WTC11 (cell line): ENCODE measurements at regions not wholly inside any gene's neighbourhood (a gene's known extent, or its start where the extent isn't known, plus 50 kb on each side); places are given as distances from the start of the nearest gene placed in this dataset.

Experiments used
- ATAC-seq: fragments of 200-7000 bp; cut with Tn5 transposase; 2 replicates; pipeline ENCODE4 v1.10.0; 2021; ENCODE audit warnings: mild to moderate bottlenecking, moderate library complexity
- CTCF ChIA-PET: fragments of 300-600 bp; sonication (Branson Sonifier 250); formaldehyde crosslinking; loops from one replicate; lab custom pipeline; 2021; ENCODE audit warnings: antibody characterized with exemption; lab: Charles Lee
- POLR2A ChIA-PET: fragments of 350-600 bp; sonication (Branson Sonifier 250); formaldehyde crosslinking; loops from one replicate; lab custom pipeline; 2021; ENCODE audit warnings: antibody characterized with exemption; lab: Charles Lee
- DNase-seq: peaks from one replicate; pipeline ENCODE4 v3.0.0; 2021; ENCODE audit warnings: low spot score
- H3K27ac Mint-ChIP-seq: 2 replicates; pipeline ENCODE4 v1.8.0; 2021; ENCODE audit warnings: mixed read lengths
- H3K27me3 Mint-ChIP-seq: 2 replicates; pipeline ENCODE4 v1.8.0; 2021; ENCODE audit warnings: low read depth, mild to moderate bottlenecking, moderate library complexity, mixed read lengths
- H3K36me3 Mint-ChIP-seq: 2 replicates; pipeline ENCODE4 v1.8.0; 2021; ENCODE audit warnings: mixed read lengths
- H3K4me1 Mint-ChIP-seq: 2 replicates; pipeline ENCODE4 v1.8.0; 2022; ENCODE audit warnings: mixed read lengths
- H3K4me3 Mint-ChIP-seq: 2 replicates; pipeline ENCODE4 v1.8.0; 2021; ENCODE audit warnings: mild to moderate bottlenecking, moderate library complexity, mixed read lengths
- H3K9me3 Mint-ChIP-seq: 2 replicates; pipeline ENCODE4 v1.8.0; 2021; ENCODE audit warnings: mixed read lengths
- CBFB ChIP-seq: sonication (generic); formaldehyde crosslinking; IDR thresholded peaks from 2 replicates; pipeline ENCODE4 v1.8.1; 2022; ENCODE audit warnings: mild to moderate bottlenecking, low read depth, missing genetic modification reagents
- NR2C2 ChIP-seq: sonication (generic); formaldehyde crosslinking; IDR thresholded peaks from 2 replicates; pipeline ENCODE4 v1.8.0; 2022; ENCODE audit warnings: mild to moderate bottlenecking, missing genetic modification reagents
- OVOL2 ChIP-seq: fragments of 250-450 bp; sonication (Bioruptor Pico); IDR thresholded peaks from 2 replicates; pipeline ENCODE4 v1.9.0; 2021; ENCODE audit warnings: mild to moderate bottlenecking, borderline replicate concordance
- RELA ChIP-seq: sonication (generic); formaldehyde crosslinking; IDR thresholded peaks from 2 replicates; pipeline ENCODE4 v1.8.1; 2022; ENCODE audit warnings: missing genetic modification reagents, mild to moderate bottlenecking, borderline replicate concordance
- SMAD3 ChIP-seq: sonication (generic); formaldehyde crosslinking; IDR thresholded peaks from 2 replicates; pipeline ENCODE4 v1.8.0; 2022; ENCODE audit warnings: missing genetic modification reagents, mild to moderate bottlenecking, borderline replicate concordance
- SOX15 ChIP-seq: fragments of 250-450 bp; sonication (Bioruptor Pico); IDR thresholded peaks from 2 replicates; pipeline ENCODE4 v1.9.0; 2021; ENCODE audit warnings: mild to moderate bottlenecking
- TEAD4 ChIP-seq: sonication (generic); formaldehyde crosslinking; IDR thresholded peaks from 2 replicates; pipeline ENCODE4 v1.8.0; 2022; ENCODE audit warnings: mild to moderate bottlenecking, missing genetic modification reagents
- ZNF219 ChIP-seq: sonication (generic); formaldehyde crosslinking; IDR thresholded peaks from 2 replicates; pipeline ENCODE4 v1.8.0; 2023; ENCODE audit warnings: missing genetic modification reagents, mild to moderate bottlenecking, borderline replicate concordance
- ZNF263 ChIP-seq: sonication (generic); formaldehyde crosslinking; IDR thresholded peaks from 2 replicates; pipeline ENCODE4 v1.8.1; 2022; ENCODE audit warnings: low read depth, mild to moderate bottlenecking, moderate library complexity, missing genetic modification reagents
- ZNF317 ChIP-seq: sonication (generic); formaldehyde crosslinking; IDR thresholded peaks from 2 replicates; pipeline ENCODE4 v1.8.1; 2023; ENCODE audit warnings: low read depth, mild to moderate bottlenecking, moderate library complexity, missing genetic modification reagents, borderline replicate concordance
- TF ChIP-seq, protein P1 (sequence below): sonication (generic); formaldehyde crosslinking; IDR thresholded peaks from 2 replicates; pipeline ENCODE4 v1.8.0; 2023; ENCODE audit warnings: mild to moderate bottlenecking, missing genetic modification reagents
- TF ChIP-seq, protein P2 (sequence below): sonication (generic); formaldehyde crosslinking; IDR thresholded peaks from 2 replicates; pipeline ENCODE4 v1.8.1; 2023; ENCODE audit warnings: mild to moderate bottlenecking, missing genetic modification reagents
- TF ChIP-seq, protein P3 (sequence below): sonication (generic); formaldehyde crosslinking; conservative IDR thresholded peaks from 2 replicates; pipeline ENCODE4 v1.8.1; 2023; ENCODE audit warnings: mild to moderate bottlenecking, low read depth, missing genetic modification reagents, moderate library complexity
- TF ChIP-seq, protein P4 (sequence below): sonication (generic); formaldehyde crosslinking; IDR thresholded peaks from 2 replicates; pipeline ENCODE4 v1.8.0; 2023; ENCODE audit warnings: missing genetic modification reagents
- TF ChIP-seq, protein P5 (sequence below): sonication (generic); formaldehyde crosslinking; IDR thresholded peaks from 2 replicates; pipeline ENCODE4 v1.8.1; 2023; ENCODE audit warnings: mild to moderate bottlenecking, missing genetic modification reagents, borderline replicate concordance
- TF ChIP-seq, protein P6 (sequence below): sonication (generic); formaldehyde crosslinking; IDR thresholded peaks from 2 replicates; pipeline ENCODE4 v1.8.1; 2023; ENCODE audit warnings: mild to moderate bottlenecking, missing genetic modification reagents
- TF ChIP-seq, protein P7 (sequence below): fragments of 250-450 bp; sonication (Bioruptor Pico); IDR thresholded peaks from 2 replicates; pipeline ENCODE4 v1.8.0; 2021; ENCODE audit warnings: mild to moderate bottlenecking
- TF ChIP-seq, protein P8 (sequence below): fragments of 250-450 bp; sonication (Bioruptor Pico); IDR thresholded peaks from 2 replicates; pipeline ENCODE4 v2.1.2; 2022; ENCODE audit warnings: mild to moderate bottlenecking, moderate library complexity

DNA sequence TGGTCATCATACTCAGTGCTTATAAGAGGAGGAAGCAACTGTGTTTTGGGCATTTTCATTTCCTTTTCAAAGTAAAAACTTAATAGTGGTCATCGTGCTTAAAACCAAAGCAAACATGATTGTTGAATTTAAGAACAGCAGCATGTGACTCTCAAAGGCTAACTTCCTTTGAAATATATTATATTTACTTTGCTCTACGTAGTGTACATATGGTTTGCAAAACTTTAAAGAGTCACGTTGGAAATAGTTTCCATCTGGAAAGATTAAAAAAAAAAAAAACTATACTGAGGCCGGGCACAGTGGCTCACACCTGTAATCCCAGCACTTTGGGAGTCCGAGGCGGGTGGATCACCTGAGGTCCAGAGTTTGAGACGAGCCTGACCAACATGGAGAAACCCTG lies 367.9 kb upstream of the BCHE start (continued):
- TF ChIP-seq, protein P1, sequence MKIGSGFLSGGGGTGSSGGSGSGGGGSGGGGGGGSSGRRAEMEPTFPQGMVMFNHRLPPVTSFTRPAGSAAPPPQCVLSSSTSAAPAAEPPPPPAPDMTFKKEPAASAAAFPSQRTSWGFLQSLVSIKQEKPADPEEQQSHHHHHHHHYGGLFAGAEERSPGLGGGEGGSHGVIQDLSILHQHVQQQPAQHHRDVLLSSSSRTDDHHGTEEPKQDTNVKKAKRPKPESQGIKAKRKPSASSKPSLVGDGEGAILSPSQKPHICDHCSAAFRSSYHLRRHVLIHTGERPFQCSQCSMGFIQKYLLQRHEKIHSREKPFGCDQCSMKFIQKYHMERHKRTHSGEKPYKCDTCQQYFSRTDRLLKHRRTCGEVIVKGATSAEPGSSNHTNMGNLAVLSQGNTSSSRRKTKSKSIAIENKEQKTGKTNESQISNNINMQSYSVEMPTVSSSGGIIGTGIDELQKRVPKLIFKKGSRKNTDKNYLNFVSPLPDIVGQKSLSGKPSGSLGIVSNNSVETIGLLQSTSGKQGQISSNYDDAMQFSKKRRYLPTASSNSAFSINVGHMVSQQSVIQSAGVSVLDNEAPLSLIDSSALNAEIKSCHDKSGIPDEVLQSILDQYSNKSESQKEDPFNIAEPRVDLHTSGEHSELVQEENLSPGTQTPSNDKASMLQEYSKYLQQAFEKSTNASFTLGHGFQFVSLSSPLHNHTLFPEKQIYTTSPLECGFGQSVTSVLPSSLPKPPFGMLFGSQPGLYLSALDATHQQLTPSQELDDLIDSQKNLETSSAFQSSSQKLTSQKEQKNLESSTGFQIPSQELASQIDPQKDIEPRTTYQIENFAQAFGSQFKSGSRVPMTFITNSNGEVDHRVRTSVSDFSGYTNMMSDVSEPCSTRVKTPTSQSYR (CRISPR knock-in tag), result no peak
- TF ChIP-seq SMAD3 (CRISPR knock-in tag), result no peak
- TF ChIP-seq, protein P2, sequence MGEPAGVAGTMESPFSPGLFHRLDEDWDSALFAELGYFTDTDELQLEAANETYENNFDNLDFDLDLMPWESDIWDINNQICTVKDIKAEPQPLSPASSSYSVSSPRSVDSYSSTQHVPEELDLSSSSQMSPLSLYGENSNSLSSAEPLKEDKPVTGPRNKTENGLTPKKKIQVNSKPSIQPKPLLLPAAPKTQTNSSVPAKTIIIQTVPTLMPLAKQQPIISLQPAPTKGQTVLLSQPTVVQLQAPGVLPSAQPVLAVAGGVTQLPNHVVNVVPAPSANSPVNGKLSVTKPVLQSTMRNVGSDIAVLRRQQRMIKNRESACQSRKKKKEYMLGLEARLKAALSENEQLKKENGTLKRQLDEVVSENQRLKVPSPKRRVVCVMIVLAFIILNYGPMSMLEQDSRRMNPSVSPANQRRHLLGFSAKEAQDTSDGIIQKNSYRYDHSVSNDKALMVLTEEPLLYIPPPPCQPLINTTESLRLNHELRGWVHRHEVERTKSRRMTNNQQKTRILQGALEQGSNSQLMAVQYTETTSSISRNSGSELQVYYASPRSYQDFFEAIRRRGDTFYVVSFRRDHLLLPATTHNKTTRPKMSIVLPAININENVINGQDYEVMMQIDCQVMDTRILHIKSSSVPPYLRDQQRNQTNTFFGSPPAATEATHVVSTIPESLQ (CRISPR knock-in tag), result no peak
- TF ChIP-seq, protein P3, sequence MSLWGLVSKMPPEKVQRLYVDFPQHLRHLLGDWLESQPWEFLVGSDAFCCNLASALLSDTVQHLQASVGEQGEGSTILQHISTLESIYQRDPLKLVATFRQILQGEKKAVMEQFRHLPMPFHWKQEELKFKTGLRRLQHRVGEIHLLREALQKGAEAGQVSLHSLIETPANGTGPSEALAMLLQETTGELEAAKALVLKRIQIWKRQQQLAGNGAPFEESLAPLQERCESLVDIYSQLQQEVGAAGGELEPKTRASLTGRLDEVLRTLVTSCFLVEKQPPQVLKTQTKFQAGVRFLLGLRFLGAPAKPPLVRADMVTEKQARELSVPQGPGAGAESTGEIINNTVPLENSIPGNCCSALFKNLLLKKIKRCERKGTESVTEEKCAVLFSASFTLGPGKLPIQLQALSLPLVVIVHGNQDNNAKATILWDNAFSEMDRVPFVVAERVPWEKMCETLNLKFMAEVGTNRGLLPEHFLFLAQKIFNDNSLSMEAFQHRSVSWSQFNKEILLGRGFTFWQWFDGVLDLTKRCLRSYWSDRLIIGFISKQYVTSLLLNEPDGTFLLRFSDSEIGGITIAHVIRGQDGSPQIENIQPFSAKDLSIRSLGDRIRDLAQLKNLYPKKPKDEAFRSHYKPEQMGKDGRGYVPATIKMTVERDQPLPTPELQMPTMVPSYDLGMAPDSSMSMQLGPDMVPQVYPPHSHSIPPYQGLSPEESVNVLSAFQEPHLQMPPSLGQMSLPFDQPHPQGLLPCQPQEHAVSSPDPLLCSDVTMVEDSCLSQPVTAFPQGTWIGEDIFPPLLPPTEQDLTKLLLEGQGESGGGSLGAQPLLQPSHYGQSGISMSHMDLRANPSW (CRISPR knock-in tag), result no peak
- TF ChIP-seq, protein P4, sequence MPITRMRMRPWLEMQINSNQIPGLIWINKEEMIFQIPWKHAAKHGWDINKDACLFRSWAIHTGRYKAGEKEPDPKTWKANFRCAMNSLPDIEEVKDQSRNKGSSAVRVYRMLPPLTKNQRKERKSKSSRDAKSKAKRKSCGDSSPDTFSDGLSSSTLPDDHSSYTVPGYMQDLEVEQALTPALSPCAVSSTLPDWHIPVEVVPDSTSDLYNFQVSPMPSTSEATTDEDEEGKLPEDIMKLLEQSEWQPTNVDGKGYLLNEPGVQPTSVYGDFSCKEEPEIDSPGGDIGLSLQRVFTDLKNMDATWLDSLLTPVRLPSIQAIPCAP, result no peak
- TF ChIP-seq ZNF263 (CRISPR knock-in tag), result no peak
- no peak for TF ChIP-seq SOX15 (CRISPR knock-in tag)
- TF ChIP-seq NR2C2 (CRISPR knock-in tag), result no peak
- TF ChIP-seq, protein P5, sequence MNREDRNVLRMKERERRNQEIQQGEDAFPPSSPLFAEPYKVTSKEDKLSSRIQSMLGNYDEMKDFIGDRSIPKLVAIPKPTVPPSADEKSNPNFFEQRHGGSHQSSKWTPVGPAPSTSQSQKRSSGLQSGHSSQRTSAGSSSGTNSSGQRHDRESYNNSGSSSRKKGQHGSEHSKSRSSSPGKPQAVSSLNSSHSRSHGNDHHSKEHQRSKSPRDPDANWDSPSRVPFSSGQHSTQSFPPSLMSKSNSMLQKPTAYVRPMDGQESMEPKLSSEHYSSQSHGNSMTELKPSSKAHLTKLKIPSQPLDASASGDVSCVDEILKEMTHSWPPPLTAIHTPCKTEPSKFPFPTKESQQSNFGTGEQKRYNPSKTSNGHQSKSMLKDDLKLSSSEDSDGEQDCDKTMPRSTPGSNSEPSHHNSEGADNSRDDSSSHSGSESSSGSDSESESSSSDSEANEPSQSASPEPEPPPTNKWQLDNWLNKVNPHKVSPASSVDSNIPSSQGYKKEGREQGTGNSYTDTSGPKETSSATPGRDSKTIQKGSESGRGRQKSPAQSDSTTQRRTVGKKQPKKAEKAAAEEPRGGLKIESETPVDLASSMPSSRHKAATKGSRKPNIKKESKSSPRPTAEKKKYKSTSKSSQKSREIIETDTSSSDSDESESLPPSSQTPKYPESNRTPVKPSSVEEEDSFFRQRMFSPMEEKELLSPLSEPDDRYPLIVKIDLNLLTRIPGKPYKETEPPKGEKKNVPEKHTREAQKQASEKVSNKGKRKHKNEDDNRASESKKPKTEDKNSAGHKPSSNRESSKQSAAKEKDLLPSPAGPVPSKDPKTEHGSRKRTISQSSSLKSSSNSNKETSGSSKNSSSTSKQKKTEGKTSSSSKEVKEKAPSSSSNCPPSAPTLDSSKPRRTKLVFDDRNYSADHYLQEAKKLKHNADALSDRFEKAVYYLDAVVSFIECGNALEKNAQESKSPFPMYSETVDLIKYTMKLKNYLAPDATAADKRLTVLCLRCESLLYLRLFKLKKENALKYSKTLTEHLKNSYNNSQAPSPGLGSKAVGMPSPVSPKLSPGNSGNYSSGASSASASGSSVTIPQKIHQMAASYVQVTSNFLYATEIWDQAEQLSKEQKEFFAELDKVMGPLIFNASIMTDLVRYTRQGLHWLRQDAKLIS (CRISPR knock-in tag), result no peak
- no peak for TF ChIP-seq OVOL2
- no peak for TF ChIP-seq ZNF317 (CRISPR knock-in tag)

DNA sequence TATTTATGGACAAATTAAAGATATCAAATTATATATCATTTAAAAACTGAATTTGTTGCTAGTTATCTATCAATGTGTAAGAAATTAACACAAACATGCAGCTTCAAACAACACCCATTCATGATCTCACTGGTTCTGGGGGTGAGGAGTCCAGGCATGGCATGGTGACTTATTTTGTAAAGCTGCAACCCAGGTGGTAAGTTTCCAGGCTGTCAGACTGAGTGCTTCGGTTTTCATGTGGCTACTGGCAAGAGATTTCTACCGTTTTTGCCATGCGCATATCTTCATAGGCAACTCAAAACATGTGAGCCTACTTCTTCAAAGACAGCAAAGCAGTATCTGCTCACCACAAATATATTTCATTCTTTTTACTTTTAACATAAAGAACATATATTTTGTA lies 364.3 kb upstream of the BCHE start:
- TF ChIP-seq, protein P6, sequence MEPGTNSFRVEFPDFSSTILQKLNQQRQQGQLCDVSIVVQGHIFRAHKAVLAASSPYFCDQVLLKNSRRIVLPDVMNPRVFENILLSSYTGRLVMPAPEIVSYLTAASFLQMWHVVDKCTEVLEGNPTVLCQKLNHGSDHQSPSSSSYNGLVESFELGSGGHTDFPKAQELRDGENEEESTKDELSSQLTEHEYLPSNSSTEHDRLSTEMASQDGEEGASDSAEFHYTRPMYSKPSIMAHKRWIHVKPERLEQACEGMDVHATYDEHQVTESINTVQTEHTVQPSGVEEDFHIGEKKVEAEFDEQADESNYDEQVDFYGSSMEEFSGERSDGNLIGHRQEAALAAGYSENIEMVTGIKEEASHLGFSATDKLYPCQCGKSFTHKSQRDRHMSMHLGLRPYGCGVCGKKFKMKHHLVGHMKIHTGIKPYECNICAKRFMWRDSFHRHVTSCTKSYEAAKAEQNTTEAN (CRISPR knock-in tag), result no peak
- TF ChIP-seq, protein P7, sequence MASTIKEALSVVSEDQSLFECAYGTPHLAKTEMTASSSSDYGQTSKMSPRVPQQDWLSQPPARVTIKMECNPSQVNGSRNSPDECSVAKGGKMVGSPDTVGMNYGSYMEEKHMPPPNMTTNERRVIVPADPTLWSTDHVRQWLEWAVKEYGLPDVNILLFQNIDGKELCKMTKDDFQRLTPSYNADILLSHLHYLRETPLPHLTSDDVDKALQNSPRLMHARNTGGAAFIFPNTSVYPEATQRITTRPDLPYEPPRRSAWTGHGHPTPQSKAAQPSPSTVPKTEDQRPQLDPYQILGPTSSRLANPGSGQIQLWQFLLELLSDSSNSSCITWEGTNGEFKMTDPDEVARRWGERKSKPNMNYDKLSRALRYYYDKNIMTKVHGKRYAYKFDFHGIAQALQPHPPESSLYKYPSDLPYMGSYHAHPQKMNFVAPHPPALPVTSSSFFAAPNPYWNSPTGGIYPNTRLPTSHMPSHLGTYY (CRISPR knock-in tag), result no peak
- TF ChIP-seq RELA (CRISPR knock-in tag), result no peak
- TF ChIP-seq ZNF219 (CRISPR knock-in tag), result no peak
- TF ChIP-seq CBFB, result no peak
- no peak for TF ChIP-seq TEAD4 (CRISPR knock-in tag)
- TF ChIP-seq, protein P8, sequence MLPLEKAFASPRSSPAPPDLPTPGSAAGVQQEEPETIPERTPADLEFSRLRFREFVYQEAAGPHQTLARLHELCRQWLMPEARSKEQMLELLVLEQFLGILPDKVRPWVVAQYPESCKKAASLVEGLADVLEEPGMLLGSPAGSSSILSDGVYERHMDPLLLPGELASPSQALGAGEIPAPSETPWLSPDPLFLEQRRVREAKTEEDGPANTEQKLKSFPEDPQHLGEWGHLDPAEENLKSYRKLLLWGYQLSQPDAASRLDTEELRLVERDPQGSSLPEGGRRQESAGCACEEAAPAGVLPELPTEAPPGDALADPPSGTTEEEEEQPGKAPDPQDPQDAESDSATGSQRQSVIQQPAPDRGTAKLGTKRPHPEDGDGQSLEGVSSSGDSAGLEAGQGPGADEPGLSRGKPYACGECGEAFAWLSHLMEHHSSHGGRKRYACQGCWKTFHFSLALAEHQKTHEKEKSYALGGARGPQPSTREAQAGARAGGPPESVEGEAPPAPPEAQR (CRISPR knock-in tag), result no peak
- TF ChIP-seq, all 79 proteins: peak for 0
- Mint-ChIP-seq H3K27me3 (no peaks in the 10 kb centered on the region), H3K27ac (no peak overlapping the region), H3K4me1 (peaks cover 2% of the 10 kb centered on the region; the same call in 1 of the 2 replicates), H3K4me3 (no peak overlapping the region), H3K36me3 (no peaks in the 10 kb centered on the region), H3K9me3 (peaks cover 8% of the 10 kb centered on the region)
- ATAC-seq (no peak), DNase-seq (no peak)
- POLR2A ChIA-PET, result no interaction called here
- CTCF ChIA-PET, result no interaction called here
